Astrocyte (in vitro differentiated cells and primary cell): ENCODE measurements at regions not wholly inside any gene's neighbourhood (a gene's known extent, or its start where the extent isn't known, plus 50 kb on each side); places are given as distances from the start of the nearest gene placed in this dataset.

Experiments
- CTCF ChIP-seq: IDR thresholded peaks from 2 replicates; pipeline ENCODE4 v1.5.1; 2011; ENCODE audit warnings: low read depth, mild to moderate bottlenecking, inconsistent platforms, low read length, moderate library complexity; ENCODE audit not compliant: insufficient read depth
- EZH2 ChIP-seq: IDR thresholded peaks from 2 replicates; pipeline ENCODE4 v1.6.1; 2012; ENCODE audit warnings: mild to moderate bottlenecking, low read length, inconsistent platforms; ENCODE audit not compliant: insufficient read depth

- no peak for TF ChIP-seq CTCF
- TF ChIP-seq EZH2 = no peak
These were observed 204.0 kb downstream of the GRIN2B start for GRCh38 chr12:13777374-13777773.
